GM12801 (cell line): ENCODE measurements at regions not wholly inside any gene's neighbourhood (a gene's known extent, or its start where the extent isn't known, plus 50 kb on each side); places are given as distances from the start of the nearest gene placed in this dataset.

ENCODE experiments used
- CTCF ChIP-seq: IDR thresholded peaks from one replicate; pipeline ENCODE4 v1.5.1; 2011; ENCODE audit warnings: control low read depth; ENCODE audit not compliant: insufficient read length; ENCODE audit errors: extremely low read depth

- no peak for TF ChIP-seq CTCF
Measured at GRCh38 chr2:33765122-33765521, 166.0 kb upstream of the FAM98A start.

- TF ChIP-seq CTCF, result no peak
Measured at GRCh38 chr2:33764551-33764950, 165.5 kb upstream of the FAM98A start.

- TF ChIP-seq CTCF, result no peak
Measured at GRCh38 chr2:33763671-33764310, 164.7 kb upstream of the FAM98A start.

GRCh38 chr2:33762636-33763035 lies 163.5 kb upstream of the FAM98A start:
- no peak for TF ChIP-seq CTCF

- TF ChIP-seq CTCF, result no peak
Measured at GRCh38 chr2:33746208-33746800, 147.2 kb upstream of the FAM98A start.

GRCh38 chr2:33735096-33735495 lies 136.0 kb upstream of the FAM98A start:
- TF ChIP-seq CTCF, result no peak

- TF ChIP-seq CTCF, result no peak
Measured at GRCh38 chr2:33730804-33731203, 131.7 kb upstream of the FAM98A start.

GRCh38 chr2:33730193-33730592 lies 131.1 kb upstream of the FAM98A start:
- no peak for TF ChIP-seq CTCF
